Stimulated activated naive B cell treated with anti-CD40 and anti-IgM and Interleukin-4, amounts not matched to agents 10 μg/mL and 1 μg/mL and 100 μg/mL, for 72 hours (primary cell): ENCODE measurements at regions not wholly inside any gene's neighbourhood (a gene's known extent, or its start where the extent isn't known, plus 50 kb on each side); places are given as distances from the start of the nearest gene placed in this dataset.

Source experiments
- ATAC-seq, 2 donors: fragments of 150-1000 bp; cut with Tn5 transposase; replicated peaks; 2 replicates each; pipeline ENCODE4 v1.10.0; 2021; ENCODE audit warnings: moderate library complexity in 1 of 2
- DNase-seq: peaks from one replicate; pipeline ENCODE4 v3.0.0; 2021
- H3K27ac Mint-ChIP-seq: one replicate; pipeline ENCODE4 v1.8.0; 2022; ENCODE audit warnings: mild to moderate bottlenecking, mixed read lengths
- H3K27me3 Mint-ChIP-seq, 2 donors: one replicate each; pipeline ENCODE4 v1.8.0; 2022; ENCODE audit warnings: mixed read lengths in 2 of 2
- H3K36me3 Mint-ChIP-seq, 2 donors: one replicate each; pipeline ENCODE4 v1.8.0; 2022; ENCODE audit warnings: mixed read lengths in 2 of 2, mild to moderate bottlenecking in 1 of 2
- H3K4me1 Mint-ChIP-seq, 2 donors: one replicate each; pipeline ENCODE4 v1.8.0; 2022; ENCODE audit warnings: mixed read lengths in 2 of 2, mild to moderate bottlenecking in 1 of 2
- H3K4me3 Mint-ChIP-seq, 2 donors: one replicate each; pipeline ENCODE4 v1.8.0; 2022; ENCODE audit warnings: mild to moderate bottlenecking in 2 of 2, mixed read lengths in 2 of 2, moderate library complexity in 1 of 2
- H3K9me3 Mint-ChIP-seq, 2 donors: one replicate each; pipeline ENCODE4 v1.8.0; 2022; ENCODE audit warnings: mixed read lengths in 2 of 2, mild to moderate bottlenecking in 1 of 2

DNA sequence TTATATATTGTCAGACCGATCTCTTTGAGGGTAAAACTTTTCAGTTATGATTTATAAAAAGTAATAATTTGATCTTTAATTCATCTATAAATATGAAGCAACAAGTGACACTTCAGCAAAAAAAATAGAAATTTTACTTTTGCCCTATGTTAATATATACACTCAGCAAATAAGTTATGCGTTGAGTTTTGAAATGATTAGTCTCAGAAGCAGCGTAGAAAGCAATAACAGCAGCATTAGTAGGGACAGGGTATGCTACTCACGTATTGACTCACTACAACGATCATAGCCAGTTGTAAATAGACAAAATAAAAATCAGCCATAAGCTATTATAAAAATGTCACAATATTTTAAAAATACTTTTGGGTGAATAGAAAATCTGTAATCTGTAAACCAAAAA lies 1229.2 kb downstream of the ADGRL3 start:
- Mint-ChIP-seq H3K36me3 (no peaks in the 10 kb centered on the region), H3K27ac (no peak overlapping the region), H3K4me1 (no peaks in the 10 kb centered on the region), H3K9me3 (peaks cover 1 to 4% of the 10 kb centered on the region in 2 donors), H3K4me3 (no peak overlapping the region), H3K27me3 (no peaks in the 10 kb centered on the region)
- no peak for ATAC-seq
- no peak for DNase-seq

DNA sequence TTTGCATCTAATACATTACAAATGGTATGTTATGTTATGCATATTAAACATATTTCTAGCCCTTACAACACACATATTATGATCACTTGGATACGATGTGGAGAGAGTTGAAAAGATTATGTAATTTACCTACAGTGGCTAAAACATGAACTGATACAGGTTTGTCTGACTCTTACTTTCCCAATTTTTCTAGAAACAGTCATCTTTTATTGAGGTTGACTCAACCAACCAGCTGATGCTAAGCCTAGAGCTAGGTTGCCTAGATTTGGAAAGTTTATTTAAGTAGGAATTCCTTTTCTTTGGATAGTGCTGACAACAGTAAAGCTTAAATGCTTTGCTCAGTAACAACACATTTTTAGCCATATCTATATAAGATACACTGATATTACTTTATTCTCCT lies 1215.1 kb downstream of the ADGRL3 start:
- no peaks in the 10 kb centered on the region for H3K4me1 Mint-ChIP-seq
- H3K4me3 Mint-ChIP-seq, result no peak overlapping the region
- no peaks in the 10 kb centered on the region for H3K36me3 Mint-ChIP-seq
- DNase-seq (no peak), ATAC-seq (no peak)
- H3K27ac Mint-ChIP-seq, result no peak overlapping the region
- H3K27me3 Mint-ChIP-seq, result no peaks in the 10 kb centered on the region
- peaks cover 6 to 16% of the 10 kb centered on the region in 2 donors for H3K9me3 Mint-ChIP-seq

DNA sequence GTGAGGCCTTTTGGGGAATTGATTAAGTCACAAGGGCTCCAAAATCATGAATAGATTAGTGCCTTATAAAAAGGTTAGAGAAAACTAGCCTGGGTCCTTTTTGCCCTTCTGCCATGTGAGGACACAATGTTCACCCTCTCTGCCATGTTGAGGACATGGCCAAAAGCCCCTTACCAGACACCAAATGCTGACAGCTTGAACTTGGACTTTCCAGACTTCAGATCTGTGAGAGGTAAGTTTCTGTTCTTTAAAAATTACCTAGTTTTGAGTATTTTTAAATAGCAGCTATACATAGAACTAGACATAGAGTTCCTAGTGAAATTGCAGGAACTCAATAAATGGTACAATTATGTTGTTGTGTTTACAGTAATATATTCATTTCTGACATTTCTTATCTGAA lies 1214.4 kb downstream of the ADGRL3 start:
- H3K36me3 Mint-ChIP-seq, result no peaks in the 10 kb centered on the region
- H3K27ac Mint-ChIP-seq, result no peak overlapping the region
- DNase-seq (no peak), ATAC-seq (no peak)
- peaks cover 5 to 12% of the 10 kb centered on the region in 2 donors for H3K9me3 Mint-ChIP-seq
- no peaks in the 10 kb centered on the region for H3K4me1 Mint-ChIP-seq
- no peaks in the 10 kb centered on the region for H3K27me3 Mint-ChIP-seq
- H3K4me3 Mint-ChIP-seq, result no peak overlapping the region

DNA sequence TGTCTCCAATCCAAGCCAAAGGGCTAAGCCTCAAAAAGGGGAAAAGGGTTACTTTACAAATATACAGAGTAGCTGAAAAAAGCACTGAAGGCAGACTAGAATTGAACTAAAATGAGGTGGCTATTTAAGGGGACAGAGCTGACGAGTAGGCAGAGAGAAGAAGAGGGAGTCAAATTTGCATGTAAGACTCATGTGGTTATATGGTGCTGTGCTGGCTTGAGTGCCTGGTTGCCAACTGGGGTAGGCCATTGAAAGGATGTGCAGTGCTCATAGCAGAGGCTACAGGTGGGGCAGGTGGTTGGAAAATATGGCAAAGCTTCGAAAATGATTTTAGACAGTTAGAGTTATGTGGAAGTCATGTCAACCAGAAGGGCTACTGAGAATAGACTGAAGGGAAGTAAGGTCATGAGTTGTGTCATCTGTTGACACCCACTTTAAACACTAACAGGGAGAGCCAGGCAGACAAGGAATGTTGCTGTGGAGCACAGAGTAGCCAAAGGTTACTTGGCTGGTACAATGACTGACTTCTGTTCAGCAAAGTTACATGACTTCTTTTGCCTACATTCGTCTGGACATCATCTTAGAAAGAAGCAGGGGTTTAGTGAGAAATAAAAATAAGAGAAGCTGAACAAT lies 1210.4 kb downstream of the ADGRL3 start:
- no peak overlapping the region for H3K4me3 Mint-ChIP-seq
- no peak overlapping the region for H3K27ac Mint-ChIP-seq
- no peaks in the 10 kb centered on the region for H3K27me3 Mint-ChIP-seq
- H3K9me3 Mint-ChIP-seq, result peaks cover 9 to 14% of the 10 kb centered on the region in 2 donors
- no peaks in the 10 kb centered on the region for H3K4me1 Mint-ChIP-seq
- no peaks in the 10 kb centered on the region for H3K36me3 Mint-ChIP-seq
- DNase-seq (no peak), ATAC-seq (no peak)

DNA sequence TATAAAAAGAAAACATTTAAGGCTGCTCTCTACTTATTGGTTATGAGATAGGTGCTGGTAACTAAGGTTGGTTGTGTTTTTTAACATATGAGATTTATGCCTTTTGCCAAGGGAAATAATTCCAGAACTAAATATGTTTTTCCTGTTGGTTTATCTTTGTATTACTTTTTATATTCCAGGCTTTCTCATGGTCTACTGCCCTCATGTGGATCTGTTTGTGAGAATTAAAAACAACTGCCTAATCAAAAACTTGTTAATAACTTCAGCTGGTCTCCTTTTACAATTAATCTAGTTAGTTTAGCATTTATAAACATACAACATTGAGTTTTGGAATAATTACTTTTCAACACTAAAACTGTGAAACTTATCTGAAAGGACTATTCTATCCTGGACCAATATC lies 1208.3 kb downstream of the ADGRL3 start:
- no peak for ATAC-seq
- no peak overlapping the region for H3K4me3 Mint-ChIP-seq

DNA sequence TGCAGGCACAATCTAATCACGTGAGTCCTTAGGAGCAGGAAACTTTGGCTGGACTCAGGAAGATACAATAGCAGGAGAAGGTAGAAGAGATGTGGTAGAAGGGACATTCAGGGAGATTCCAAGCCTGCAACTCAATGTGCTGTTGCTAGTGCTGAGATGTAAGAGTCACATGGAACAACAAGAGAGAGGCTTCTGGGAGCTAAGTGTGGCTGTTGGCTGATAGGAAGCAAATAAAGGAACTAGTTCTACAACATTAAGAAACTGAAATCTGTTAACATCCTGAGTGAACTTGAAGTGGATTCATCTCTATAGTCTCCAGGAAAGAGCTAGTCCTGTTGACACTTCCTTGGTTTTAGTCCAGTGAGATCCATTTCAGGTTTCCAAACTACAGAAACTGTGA lies 1207.4 kb downstream of the ADGRL3 start:
- no peak overlapping the region for H3K27ac Mint-ChIP-seq
- H3K4me3 Mint-ChIP-seq, result no peak overlapping the region
- DNase-seq, result no peak
- H3K27me3 Mint-ChIP-seq, result no peaks in the 10 kb centered on the region
- peaks cover 9 to 19% of the 10 kb centered on the region in 2 donors for H3K9me3 Mint-ChIP-seq
- H3K36me3 Mint-ChIP-seq, result no peaks in the 10 kb centered on the region
- ATAC-seq, result no peak
- no peaks in the 10 kb centered on the region for H3K4me1 Mint-ChIP-seq

More for the DNA sequence above, 1208.3 kb downstream of the ADGRL3 start:
- no peaks in the 10 kb centered on the region for H3K27me3 Mint-ChIP-seq
- DNase-seq, result no peak
- peaks cover 9 to 19% of the 10 kb centered on the region in 2 donors for H3K9me3 Mint-ChIP-seq
- no peak overlapping the region for H3K27ac Mint-ChIP-seq
- H3K4me1 Mint-ChIP-seq, result no peaks in the 10 kb centered on the region
- H3K36me3 Mint-ChIP-seq, result no peaks in the 10 kb centered on the region

DNA sequence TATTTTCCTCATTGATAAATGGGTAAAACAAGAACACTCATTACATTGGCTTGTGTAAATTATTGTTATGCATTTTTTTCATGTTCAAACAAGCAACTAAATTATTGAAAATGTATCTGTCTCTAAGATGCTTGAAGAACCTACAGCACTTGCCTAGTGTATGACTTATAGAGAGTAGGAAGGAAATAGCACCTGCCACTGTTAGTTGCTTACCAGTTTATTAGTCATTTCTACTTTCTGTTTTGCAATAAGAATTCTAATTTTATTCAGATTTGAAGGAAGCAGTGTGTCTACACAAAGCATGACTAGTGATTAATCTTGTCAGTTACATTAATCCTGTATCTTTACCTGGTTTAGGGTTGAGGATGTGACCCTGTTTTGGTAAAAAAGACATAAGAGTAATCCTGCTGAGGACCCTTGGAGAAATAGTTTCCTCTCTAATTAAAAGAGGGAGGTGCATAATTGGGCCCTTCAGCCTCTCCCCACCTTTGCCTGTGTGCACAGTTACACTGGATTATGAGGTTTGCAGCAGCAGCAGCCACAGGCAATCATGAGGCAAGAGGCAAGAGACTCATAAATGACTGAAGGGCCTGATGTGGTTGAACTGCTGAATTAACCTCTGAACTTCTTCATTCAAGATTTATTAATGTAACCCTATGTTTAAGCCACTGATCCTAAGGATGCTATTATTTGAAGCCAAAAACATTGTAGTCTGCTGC lies 1202.1 kb downstream of the ADGRL3 start:
- Mint-ChIP-seq H3K27ac (no peak overlapping the region), H3K9me3 (peaks cover 8 to 10% of the 10 kb centered on the region in 2 donors), H3K4me3 (no peak overlapping the region), H3K4me1 (no peaks in the 10 kb centered on the region), H3K36me3 (no peaks in the 10 kb centered on the region), H3K27me3 (no peaks in the 10 kb centered on the region)
- no peak for DNase-seq
- ATAC-seq, result no peak

DNA sequence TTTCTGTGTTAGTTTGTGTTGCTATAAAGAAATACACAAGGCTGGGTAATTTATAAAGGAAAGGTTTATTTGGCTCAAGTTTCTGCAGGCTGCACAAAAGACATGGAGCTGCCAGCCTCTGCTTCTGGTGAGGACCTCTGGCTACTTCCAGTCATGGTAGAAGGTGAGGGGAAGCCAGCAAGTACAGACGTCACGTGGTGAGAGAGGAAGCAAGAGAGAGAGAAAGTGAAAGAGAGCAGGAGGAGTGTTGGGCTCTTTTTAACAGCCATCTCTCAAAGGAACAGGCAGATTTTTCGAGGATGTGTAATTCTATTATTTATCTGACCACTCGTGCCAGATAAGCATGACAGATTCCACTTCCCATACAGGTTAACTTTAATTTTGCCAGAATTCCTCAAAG lies 1199.1 kb downstream of the ADGRL3 start:
- DNase-seq (no peak), ATAC-seq (peak; percentile 82 to 84)
- Mint-ChIP-seq H3K27ac (no peak overlapping the region), H3K4me3 (no peak overlapping the region), H3K9me3 (peaks cover 0 to 3% of the 10 kb centered on the region in 2 donors), H3K4me1 (no peaks in the 10 kb centered on the region), H3K36me3 (no peaks in the 10 kb centered on the region), H3K27me3 (no peaks in the 10 kb centered on the region)

DNA sequence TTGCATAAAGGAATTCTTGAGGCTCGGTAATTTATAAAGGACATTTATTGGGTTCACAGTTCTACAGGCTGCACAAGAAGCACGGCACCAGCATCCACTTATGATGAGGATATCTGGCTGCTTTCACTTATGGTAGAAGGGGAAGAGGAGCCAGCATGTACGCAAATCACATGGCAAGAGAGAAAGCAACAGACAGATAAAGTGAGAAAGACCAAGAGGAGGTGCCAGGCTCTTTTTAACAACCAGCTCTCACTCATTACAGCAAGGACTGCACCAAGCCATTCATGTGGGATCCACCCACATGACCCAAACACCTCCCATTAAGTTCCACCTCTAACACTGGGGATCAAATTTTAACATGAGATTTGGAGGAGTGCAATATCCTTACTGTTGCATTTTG lies 1198.2 kb downstream of the ADGRL3 start:
- Mint-ChIP-seq H3K36me3 (no peaks in the 10 kb centered on the region), H3K4me1 (no peaks in the 10 kb centered on the region), H3K27me3 (no peaks in the 10 kb centered on the region), H3K4me3 (no peak overlapping the region), H3K9me3 (peaks cover 0 to 3% of the 10 kb centered on the region in 2 donors), H3K27ac (no peak overlapping the region)
- no peak for ATAC-seq
- no peak for DNase-seq

DNA sequence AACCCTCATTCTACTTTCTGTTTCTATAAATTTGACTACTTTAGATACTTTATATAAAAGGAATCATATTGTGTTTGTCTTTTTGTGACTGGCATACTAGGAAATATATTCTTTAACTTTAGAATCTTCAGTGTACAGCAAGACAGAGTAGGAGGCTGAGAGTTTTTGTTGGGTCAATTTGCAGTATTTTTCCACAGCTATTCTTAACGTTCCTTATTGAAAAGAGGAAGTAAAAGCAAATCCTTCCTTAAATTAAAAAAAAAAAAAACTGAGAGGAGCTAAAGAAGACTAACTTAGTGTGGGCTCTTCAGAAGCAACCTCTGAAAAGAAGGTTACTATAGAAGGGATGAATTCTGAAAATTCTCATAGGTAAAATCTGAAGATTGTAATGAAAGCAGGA lies 1194.6 kb downstream of the ADGRL3 start:
- H3K36me3 Mint-ChIP-seq, result no peaks in the 10 kb centered on the region
- DNase-seq (no peak), ATAC-seq (no peak)
- no peaks in the 10 kb centered on the region for H3K4me1 Mint-ChIP-seq
- no peak overlapping the region for H3K27ac Mint-ChIP-seq
- H3K27me3 Mint-ChIP-seq, result no peaks in the 10 kb centered on the region
- H3K4me3 Mint-ChIP-seq, result no peak overlapping the region
- peaks cover 0 to 3% of the 10 kb centered on the region in 2 donors for H3K9me3 Mint-ChIP-seq

DNA sequence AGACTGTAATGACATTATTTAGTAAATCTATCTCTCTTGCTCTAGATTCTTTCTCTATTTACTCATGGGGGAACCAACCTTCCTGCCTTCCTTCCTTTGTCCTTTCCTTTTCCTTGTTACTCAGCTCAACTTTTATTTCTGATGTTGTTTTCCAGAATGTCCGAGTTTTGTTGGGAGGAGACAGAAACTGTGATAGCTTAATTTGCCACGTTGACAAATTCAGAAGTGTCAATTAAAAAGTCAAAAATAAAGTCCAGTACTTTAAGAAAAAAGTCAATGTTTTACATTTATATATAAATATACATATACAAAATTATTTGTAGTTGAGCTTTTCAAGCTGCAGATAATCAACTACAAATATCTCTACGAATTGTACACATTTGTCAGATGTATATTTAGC lies 1187.7 kb downstream of the ADGRL3 start:
- Mint-ChIP-seq H3K27me3 (no peaks in the 10 kb centered on the region), H3K4me3 (no peak overlapping the region), H3K27ac (no peak overlapping the region), H3K36me3 (no peaks in the 10 kb centered on the region), H3K4me1 (no peaks in the 10 kb centered on the region), H3K9me3 (no peaks in the 10 kb centered on the region)
- ATAC-seq, result no peak
- DNase-seq, result no peak

DNA sequence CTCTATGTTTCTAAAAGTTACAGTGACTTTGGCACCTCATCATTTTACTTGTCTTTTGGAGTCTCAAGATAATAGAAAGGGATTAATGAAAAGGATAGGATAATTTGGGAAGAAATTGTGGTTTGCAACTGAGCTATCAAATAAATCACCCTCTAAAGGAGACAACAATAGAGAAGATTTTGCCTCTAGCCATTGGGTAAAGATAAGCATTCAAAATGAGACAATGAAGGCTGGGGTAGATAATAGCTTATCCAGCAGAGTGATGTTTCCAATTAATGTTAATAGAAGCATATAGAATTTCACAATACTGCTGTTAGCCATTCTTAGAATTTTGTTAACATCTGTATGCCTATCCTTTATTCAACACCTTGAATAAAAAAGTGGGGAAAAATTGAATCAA lies 1177.6 kb downstream of the ADGRL3 start:
- H3K4me1 Mint-ChIP-seq, result no peaks in the 10 kb centered on the region
- no peak overlapping the region for H3K4me3 Mint-ChIP-seq
- no peaks in the 10 kb centered on the region for H3K27me3 Mint-ChIP-seq
- H3K36me3 Mint-ChIP-seq, result no peaks in the 10 kb centered on the region
- no peak overlapping the region for H3K27ac Mint-ChIP-seq
- no peak for DNase-seq
- H3K9me3 Mint-ChIP-seq, result peaks cover 0 to 4% of the 10 kb centered on the region in 2 donors
- ATAC-seq, result no peak

DNA sequence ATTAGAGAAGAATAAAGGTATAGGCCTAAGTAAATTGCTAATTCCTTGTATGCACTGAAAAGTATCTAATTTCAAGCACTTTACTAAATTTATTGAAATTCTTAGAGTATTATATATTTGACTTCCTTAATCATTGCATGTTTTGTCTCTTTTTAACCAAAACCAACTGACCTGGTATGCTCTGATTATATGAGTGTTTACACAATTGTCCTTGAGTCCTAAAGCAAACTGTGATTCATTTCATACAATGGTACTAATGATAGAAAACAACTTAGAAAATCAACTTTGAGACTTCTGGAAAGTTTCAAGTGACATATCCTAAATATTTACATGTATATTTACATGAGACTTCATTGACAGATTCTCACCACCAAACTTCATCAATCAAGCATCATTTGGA lies 1177.1 kb downstream of the ADGRL3 start:
- DNase-seq (no peak), ATAC-seq (no peak)
- no peak overlapping the region for H3K4me3 Mint-ChIP-seq
- H3K4me1 Mint-ChIP-seq, result no peaks in the 10 kb centered on the region
- no peaks in the 10 kb centered on the region for H3K27me3 Mint-ChIP-seq
- H3K9me3 Mint-ChIP-seq, result peaks cover 0 to 4% of the 10 kb centered on the region in 2 donors
- no peaks in the 10 kb centered on the region for H3K36me3 Mint-ChIP-seq
- H3K27ac Mint-ChIP-seq, result no peak overlapping the region

DNA sequence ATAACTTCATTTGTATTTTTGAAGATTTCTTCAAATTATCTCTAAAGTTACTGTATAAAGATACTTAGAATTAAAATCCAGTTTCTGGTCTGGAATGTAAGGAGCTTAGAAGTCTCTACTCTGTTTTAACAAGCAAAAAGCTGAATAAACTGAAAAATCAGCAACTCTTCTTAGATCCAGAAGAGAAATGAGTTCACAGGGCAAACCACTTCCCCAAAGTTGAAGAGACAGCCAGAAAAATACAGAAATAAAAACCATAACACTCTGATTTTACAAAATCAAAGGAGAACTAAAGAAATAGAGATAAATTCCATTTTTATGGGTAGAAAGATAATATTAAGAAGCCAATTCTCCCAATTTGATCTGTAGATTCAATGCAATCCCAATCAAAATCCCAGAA lies 1166.8 kb downstream of the ADGRL3 start:
- no peaks in the 10 kb centered on the region for H3K4me1 Mint-ChIP-seq
- H3K27me3 Mint-ChIP-seq, result no peaks in the 10 kb centered on the region
- peaks cover 4 to 5% of the 10 kb centered on the region in 2 donors for H3K9me3 Mint-ChIP-seq
- DNase-seq (no peak), ATAC-seq (no peak)
- H3K27ac Mint-ChIP-seq, result no peak overlapping the region
- no peak overlapping the region for H3K4me3 Mint-ChIP-seq
- H3K36me3 Mint-ChIP-seq, result no peaks in the 10 kb centered on the region

DNA sequence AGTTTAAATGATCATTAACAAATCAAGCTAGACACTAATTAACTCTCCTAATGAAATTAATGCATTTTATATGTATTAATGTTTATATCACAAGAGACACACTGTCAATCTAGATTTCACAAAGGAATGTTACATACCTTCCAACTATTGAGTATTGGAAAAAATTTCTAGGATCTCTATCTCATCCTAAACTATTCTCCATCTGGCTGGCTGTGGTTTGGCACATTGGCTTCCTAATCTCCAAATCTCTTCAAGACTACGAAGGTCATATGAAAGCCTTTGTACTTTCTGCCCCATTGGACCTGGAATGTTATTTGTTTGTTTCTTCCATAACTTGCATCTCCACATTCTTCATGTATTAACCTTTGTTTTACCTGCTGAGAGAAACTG lies 1160.0 kb downstream of the ADGRL3 start:
- Mint-ChIP-seq H3K9me3 (peaks cover 0 to 3% of the 10 kb centered on the region in 2 donors), H3K27me3 (no peaks in the 10 kb centered on the region), H3K36me3 (no peaks in the 10 kb centered on the region), H3K4me1 (no peaks in the 10 kb centered on the region), H3K27ac (no peak overlapping the region), H3K4me3 (no peak overlapping the region)
- ATAC-seq (no peak), DNase-seq (no peak)
